HG02840 (cell line): ENCODE measurements at regions not wholly inside any gene's neighbourhood (a gene's known extent, or its start where the extent isn't known, plus 50 kb on each side); places are given as distances from the start of the nearest gene placed in this dataset.
A peak's percentile ranks its signal among the peaks of the same experiment; 100 is the strongest.

Source experiments
- ATAC-seq: cut with Tn5 transposase; IDR thresholded peaks from one replicate; pipeline ENCODE4 v1.9.1; 2021; ENCODE audit warnings: mild to moderate bottlenecking, moderate library complexity, moderate number of reproducible peaks; ENCODE audit not compliant: unreplicated experiment, low FRiP score

DNA sequence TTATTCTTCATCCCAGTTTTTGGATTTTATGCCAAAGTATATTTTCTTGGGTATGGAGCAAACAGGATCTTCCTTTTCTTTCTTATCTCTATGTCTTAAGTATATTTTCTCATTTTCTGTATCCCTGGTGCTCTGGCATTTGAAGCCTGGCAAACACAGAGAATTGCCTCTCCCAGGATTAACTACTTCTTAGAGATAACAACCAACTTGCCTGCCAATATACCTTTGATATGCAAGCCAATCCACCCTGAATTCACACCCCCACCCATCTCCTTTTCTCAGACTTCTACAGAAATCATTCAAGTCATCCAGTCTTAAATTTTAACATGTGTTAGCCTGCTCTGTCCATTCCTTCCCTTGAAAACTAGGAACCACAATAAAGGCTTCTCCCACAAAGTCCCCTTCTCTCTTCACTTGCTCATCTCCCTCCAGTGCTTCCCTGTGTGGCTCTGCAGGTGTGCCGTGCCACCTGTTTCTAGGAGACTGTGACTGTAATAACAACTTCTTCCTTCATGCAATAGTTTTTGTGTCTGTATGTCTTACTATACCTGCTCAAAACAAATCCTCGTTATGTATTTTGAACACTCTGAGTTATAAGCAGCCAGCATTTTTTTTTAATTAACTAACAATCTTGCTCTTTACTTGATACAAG lies 649.7 kb upstream of the RIOK2 start:
- no peak for ATAC-seq

DNA sequence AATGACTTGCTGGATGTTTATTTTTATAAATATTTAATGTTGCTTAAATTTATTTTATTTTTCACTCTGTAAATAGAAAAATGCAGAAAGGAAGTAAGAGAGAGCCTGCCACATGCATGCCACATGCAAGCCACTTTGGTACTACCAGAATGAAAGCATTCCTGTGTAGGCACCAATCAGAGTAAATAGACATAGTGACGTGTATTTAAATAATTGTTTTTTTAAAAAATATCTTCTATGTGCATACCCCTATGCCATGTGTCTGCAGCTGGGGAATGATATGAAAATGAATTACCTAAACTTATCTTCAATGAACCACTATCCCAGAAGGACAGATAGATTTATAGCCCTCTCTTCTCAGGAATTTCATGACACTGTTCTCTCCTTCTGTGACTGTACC lies 651.5 kb upstream of the RIOK2 start:
- no peak for ATAC-seq

DNA sequence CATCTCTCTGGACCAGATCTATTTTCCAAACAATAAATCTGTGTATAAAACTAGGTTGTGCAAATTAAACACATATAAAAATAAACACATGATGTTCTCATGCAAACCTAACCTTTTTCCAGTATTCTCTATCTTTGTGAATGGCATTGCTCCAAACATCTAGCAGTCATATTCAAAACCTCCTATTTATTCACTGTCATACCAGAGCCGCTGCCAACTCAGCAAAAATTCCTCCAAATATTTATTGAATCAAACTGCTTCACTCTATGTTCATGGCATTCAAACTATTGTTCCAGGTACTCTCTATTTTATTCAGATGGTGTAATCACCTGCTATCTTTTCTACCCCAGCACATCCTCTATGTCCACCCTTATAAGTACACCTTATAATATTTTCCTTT lies 652.1 kb upstream of the RIOK2 start:
- ATAC-seq, result no peak

DNA sequence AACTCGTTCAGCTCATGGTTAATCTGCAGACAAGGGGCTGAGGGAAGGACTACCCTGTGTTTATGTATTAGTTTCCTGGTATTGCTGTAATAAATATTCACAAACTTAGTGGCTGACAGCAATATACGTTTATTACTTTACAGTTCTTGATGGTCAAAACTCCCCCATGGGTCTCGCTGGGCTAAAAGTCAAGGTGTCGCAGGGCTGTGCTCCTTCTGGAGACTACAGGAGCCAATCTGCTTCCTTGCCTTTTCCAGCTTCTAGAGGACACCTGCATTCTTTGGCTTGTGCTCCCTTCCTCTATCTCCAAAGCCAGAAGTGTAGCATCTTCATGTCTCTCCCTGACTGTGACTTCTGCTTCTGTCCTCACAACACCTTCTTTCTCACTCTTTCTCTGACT lies 653.8 kb upstream of the RIOK2 start:
- no peak for ATAC-seq

DNA sequence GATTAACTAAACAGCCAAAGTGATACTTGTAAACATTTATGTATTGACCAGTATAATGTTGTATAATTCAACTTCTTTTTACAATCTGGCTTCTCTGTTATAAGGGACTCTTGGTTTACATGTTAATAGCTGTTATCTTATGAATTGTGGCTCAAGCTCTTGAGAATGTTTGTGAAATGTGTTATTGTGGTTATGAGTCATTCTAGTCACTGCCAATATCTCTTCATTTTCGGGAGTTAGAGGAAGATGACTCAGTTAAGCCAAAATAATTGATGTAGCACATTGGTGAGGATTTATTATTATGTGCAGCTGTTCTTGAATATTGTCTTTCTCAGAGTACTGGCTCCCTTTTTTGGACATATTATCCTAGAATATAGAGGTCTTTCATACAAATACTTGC lies 655.2 kb upstream of the RIOK2 start:
- ATAC-seq, result peak; percentile 95

DNA sequence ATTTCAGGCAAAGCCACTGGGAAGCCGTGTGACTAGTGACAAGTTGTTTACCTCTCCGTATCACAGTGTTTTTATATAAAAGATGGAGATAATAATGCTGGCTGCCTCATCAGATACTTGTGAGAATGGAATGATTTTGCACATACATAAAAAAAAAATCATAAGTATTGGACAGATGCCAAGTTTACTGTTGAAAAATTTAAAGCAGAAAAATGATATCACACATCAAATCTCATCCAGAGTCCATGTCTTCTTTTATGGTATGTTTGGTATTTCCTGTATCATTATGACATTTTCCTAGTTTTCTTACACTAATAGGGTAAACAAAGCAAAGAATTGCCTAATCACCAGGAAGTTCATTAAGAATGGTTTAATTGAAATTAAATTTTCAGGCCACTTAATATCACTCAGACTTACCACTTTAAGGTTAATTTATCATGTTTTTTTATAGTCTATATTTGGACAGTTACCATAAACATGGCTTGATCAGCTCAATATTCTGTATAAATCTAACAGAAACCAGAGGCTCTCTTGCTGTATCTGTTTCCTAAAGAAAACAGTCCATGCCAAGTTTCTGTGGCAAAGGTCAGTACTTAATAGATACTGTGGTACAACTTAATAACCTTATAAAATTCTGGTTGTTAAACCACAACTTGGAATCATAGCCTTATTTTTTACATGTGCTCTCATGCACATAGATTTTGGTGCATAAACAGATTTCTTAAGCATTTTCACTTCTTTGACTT lies 656.5 kb upstream of the RIOK2 start:
- ATAC-seq, result no peak

DNA sequence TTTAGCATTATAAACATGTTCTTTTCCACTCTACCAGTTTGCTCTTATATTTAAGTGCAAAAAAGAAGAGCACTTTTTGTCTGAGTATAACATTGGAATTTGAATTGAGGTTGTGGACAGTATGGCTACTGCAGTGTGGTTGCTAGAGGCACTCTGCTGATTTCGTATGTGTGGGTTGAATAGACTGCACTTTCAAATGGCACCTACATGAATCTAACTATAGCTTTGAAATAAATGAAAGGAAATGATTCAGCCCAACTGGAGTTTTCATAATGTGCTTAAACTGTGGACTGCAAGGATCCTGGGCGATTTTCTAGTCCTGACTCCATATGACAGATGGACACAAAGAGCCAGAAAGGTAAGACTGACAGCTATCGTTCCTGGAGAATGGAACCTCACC lies 657.6 kb upstream of the RIOK2 start:
- no peak for ATAC-seq

DNA sequence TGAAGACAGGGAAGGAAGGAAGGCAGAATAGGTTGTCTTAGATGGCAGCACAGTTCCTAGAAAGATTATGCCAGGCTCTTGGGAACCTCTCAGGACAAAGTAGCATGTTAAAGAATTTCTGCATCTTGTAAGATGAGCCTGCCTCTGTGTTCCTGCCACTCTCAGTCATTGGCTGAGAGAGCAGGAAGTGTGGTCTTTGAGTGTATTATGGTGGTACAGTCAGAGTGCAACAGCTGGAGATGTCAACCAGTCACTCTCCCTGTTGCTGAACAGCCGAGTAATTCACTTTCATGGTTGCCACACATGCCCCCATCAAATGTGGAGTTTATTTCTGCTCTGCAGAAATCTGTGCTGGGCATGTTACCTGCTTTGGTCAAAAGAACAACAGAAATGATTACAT lies 659.6 kb upstream of the RIOK2 start:
- no peak for ATAC-seq

DNA sequence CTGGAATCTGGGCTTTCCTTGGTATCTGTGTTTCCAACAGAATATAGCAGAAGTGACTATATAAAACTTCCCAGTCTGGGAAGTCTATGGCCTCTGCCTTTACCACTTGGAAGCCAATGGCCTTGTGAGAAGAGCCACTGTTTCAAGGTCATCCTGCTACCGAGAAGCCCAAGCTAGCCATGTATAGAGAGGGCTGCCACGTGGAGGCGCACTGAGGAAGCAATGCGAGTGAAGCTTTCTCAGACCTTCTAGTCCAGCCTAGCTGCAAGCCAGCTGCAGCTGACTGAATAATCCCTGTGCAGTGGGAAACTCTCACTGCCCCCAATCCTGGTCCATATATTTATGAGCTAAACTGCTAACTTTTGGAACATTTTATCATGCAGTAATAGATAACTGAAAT lies 661.8 kb upstream of the RIOK2 start:
- no peak for ATAC-seq

DNA sequence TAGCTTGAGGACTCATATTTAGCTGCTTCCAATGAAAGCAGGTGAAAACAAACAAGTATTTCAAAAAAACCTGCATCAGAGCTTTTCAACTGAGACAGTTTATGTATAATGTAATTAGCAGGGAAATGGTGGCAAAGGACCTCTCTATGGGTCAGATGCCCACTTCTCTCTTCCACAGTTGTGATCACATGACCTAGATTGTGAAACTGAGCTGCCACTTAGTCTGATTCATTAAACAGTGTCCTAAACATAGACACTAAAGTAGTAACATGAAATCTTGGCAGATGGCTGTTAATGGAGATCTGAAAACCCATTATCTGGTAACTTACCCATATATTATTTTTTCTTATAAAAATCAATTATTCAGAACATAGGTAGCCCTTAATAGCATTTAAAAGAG lies 663.6 kb upstream of the RIOK2 start:
- no peak for ATAC-seq

DNA sequence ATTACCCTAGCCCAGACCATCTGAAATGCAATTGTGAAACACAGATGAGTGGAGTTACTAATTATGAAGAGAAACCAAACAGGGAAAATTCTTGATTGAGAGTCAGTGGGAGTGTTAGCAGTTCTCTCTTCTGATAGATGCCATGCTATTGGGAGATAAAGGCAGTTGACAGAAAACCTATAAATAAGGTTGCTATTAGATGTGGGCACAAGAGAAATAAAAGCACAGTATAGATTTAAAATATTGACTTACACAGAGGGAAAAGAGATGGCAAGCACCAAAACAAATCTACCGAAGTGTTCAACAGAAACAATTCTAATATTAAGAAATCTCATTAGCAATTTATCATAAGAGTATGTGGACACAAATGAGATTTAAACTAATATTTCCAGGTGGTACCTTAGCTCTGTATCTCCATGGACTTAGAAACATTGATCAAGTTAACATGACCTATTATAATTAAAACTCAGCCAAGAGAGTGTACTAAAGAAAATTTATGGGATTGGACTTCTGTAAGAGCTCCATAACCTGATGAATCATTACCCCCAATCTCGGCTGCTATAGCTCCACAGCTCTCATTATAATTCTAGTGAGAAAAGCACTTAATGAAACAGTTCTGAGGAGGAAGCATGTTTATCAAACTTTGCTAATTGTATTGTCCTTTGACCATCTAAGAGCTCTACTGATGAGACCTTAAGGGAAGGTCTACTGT lies 665.0 kb upstream of the RIOK2 start:
- ATAC-seq, result no peak

DNA sequence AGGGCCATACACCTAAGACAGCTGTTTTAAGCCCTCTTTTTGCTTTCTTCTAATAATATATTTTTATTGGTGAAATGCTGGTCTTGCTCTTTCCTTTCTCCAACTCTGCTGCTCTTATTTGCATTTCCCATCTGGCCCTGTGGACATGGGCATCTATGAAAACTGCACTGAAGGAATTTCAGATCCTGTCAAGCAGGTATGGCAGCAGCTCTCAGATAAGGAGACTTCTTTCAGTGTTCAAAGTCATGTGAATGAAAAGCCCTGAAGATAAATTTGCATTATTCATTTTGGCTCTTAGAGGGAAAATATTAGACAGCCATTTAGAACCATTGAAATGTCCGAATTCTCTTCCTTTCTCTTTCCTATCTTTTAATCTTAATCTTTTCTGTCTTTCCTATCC lies 668.0 kb upstream of the RIOK2 start:
- no peak for ATAC-seq

DNA sequence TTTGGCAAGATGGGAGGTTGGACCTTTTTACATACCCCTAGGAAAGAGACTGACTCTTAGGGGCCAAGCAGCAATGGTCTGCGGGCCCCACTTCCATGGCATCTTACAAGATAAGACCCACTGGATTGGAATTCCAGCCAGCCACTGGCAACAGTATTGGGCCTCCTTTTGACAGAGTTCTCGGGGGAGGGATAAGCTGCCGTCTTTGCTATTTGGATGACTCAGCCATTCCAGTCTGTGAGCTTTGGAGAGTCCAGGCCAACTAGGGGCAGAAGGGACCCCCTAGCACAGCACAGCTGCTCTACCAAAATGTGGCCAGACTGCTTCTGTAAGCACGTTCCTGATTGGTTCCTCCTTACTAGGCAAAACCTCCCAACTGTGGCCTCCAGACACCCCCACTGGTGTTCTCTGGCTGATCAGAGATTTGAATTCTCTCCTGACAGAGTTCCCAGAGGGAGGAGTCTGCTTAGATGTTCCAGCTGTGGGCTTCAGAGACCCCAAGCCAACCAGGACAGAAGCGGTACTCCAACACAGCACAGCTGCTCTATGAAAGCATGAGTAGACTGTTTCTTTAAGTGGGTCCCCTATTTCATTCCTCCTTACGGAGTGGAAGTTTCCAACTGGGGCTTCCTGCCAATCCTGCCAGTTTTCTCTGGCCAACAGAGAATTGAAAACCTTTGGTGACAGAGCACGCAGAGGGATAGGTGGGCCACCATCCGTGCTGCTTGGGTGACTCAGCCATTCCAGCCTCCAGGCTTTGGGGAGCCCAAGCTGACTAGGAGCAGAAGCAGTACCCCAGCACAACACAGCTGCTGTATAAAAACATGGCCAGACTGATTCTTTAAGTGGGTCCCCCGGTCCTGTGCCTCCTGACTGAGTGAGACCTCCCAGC lies 672.1 kb upstream of the RIOK2 start:
- ATAC-seq, result no peak

DNA sequence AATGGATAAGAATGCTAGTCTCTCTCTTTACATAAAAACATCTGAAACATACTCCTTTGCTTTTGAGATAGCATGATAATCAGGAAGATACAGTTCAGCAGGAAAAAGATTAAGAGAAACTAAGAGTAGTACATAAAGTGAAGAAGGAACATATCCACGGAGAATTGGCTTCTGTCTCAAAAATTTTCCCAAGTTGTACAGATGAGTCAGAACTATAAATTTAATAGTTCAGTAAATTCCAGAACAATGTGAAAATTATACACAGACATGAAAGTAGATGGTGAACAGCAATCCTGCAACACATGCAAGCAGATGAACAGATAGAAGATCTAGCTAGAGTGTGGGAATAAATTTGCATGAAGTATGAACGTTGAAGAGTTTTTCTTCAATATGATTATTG lies 691.4 kb upstream of the RIOK2 start:
- no peak for ATAC-seq

DNA sequence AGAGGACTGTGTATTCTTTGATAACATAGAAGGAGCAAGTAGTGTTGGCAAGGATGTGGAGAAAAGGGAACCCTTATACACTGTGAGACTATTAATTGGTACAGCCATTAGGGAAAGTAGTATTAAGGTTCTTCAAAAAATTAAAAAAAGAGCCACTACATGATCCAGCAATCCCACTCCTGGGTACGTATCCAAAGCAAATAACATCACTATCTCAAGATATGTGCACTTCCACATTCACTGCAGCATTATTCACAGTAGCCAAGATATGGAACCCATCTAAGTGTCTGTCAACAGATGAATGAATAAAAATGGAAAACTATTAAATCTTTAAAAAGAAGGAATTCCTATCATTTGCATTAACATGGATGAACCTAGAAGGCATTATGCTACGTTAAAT lies 693.2 kb upstream of the RIOK2 start:
- no peak for ATAC-seq

DNA sequence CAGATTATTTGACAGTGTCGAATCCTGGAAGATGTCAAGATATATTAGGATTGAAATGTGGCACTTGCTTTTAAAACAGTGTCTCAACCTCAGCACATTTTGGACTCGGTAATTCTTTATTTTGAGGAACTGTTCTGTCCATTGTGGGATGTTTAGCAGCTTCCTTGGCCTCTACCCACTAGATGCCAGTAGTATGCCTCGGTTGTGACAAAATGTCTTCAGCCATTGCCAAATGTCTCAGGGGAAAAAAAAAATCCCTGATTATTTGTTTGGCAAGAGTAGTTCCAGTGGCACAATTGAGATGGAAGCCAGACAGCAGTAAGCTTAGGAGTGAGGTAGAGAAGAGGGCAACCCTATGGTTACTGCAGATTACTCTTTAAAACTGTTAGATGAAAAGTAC lies 694.5 kb upstream of the RIOK2 start:
- no peak for ATAC-seq

DNA sequence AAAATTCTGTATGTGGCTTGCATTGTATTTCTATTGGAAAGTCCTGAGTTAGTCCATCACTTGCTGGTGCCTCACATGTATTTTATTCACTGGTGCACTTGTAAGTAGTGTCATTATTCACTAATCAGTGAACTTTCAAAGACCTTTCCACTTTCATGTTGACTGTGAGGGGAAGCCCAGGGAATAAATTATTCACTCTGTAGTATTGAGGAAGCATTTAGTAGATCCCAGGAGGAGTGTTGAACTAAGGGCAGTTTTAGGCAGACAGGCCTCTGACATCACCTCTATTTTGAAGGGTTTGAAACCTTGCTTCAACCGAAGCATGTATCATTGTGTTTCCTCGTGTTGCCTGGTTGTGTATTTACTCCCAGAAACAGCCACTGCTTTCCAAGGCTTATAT lies 705.4 kb upstream of the RIOK2 start:
- peak; percentile 98 for ATAC-seq

DNA sequence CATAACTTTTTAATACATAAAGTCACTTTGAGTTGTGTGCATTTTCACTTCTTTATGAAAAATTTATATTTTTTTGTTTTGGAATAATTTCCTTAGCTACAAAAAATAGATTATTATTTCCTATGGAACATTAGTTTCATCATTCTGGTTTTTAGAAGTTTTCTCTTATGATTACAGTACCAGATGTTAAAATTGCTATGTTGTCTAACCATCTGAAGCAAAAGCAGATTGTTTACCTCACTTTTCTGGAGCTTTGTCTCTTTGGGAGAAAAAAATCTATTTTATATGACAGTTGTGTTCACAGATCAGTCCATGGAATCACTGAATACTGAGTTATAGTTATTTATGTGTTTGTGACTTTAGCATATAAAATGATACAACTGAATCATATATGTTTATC lies 708.9 kb upstream of the RIOK2 start:
- ATAC-seq, result no peak

DNA sequence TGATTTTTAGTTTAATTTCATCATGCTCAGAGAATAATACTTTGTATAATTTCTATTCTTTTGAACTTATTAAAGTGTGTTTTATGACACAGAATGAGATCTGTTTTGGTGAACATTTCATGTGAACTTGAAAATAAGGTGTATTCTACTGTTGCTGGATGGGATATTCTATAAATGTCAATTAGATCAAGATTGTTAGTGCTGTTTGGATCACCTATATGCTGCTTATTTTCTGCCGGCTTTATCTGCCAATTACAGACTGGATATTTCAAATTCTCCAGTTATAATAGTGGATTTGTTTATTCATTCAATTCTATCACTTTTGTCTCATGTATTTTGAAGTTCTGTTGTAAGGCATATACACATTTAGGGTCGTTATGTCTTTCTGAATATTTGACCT lies 720.7 kb upstream of the RIOK2 start:
- no peak for ATAC-seq

DNA sequence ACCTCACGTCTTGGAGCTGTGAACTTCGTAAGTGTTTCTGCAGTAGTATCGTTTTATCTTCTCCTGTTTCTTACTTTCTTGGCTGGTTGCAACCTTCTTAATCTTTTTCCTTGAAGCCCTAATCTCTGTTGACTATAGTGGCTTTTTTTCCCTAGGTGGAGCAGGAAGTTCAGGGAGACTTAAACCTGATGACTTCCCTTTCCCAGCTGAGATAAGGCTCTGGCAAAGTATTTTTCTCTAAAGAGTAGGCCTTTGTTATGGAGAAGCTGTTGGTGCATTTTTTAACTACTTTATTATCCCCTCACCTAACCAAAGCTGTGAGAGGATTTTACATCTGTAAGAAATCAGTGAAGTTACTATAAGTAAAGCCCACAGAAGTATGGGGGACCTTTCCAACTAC lies 723.1 kb upstream of the RIOK2 start:
- ATAC-seq, result no peak
